CD14-positive monocyte (primary cell): ENCODE measurements at regions not wholly inside any gene's neighbourhood (a gene's known extent, or its start where the extent isn't known, plus 50 kb on each side); places are given as distances from the start of the nearest gene placed in this dataset.

Experiments used
- DNase-seq, 3 donors: peaks; one replicate each; pipeline ENCODE4 v3.0.0-alpha.2; 2011 to 2022
- H2AFZ ChIP-seq: 2 replicates; pipeline ENCODE4 v1.6.0; 2012; ENCODE audit warnings: mild to moderate bottlenecking, low read depth, low read length, inconsistent platforms; ENCODE audit not compliant: insufficient read depth, poor library complexity, severe bottlenecking
- H3K27ac ChIP-seq, 2 donors: 1 replicate in 1 of 2; 2 replicates in 1 of 2; pipeline ENCODE4 v1.5.1; 2012 to 2013; ENCODE audit warnings: low read length in 2 of 2, control low read depth in 1 of 2, inconsistent platforms in 1 of 2, low read depth in 1 of 2, mild to moderate bottlenecking in 1 of 2
- H3K27me3 ChIP-seq, 2 donors: one replicate each; pipeline versions ENCODE4 v1.6.0 to v1.6.1; 2011 to 2013; ENCODE audit warnings: low read length in 2 of 2; ENCODE audit not compliant: control insufficient read depth in 2 of 2, insufficient read depth in 2 of 2
- H3K36me3 ChIP-seq, 2 donors: replicated peaks in 1 of 2; 1 replicate in 1 of 2; 2 replicates in 1 of 2; pipeline versions ENCODE4 v1.5.1 to v1.6.1; 2012 to 2013; ENCODE audit warnings: low read length in 2 of 2, control low read depth in 1 of 2, inconsistent platforms in 1 of 2, mild to moderate bottlenecking in 1 of 2; ENCODE audit not compliant: insufficient read depth in 2 of 2, control insufficient read depth in 1 of 2
- H3K4me1 ChIP-seq, 2 donors: 1 replicate in 1 of 2; 2 replicates in 1 of 2; pipeline versions ENCODE4 v1.5.1 to v1.6.1; 2012 to 2013; ENCODE audit warnings: low read length in 2 of 2, control low read depth in 1 of 2, inconsistent platforms in 1 of 2, mild to moderate bottlenecking in 1 of 2, moderate library complexity in 1 of 2; ENCODE audit not compliant: insufficient read depth in 2 of 2, control insufficient read depth in 1 of 2
- H3K4me2 ChIP-seq: replicated peaks from 2 replicates; pipeline ENCODE3; 2012; ENCODE audit warnings: low read length, moderate library complexity, mild to moderate bottlenecking; ENCODE audit not compliant: poor library complexity, severe bottlenecking; ENCODE audit errors: extremely low read depth
- H3K4me3 ChIP-seq, 3 experiments: fragments of 200-600 bp in 1 of 3; sonication (generic) in 1 of 3; replicated peaks in 1 of 3; 1 replicate in 2 of 3; 2 replicates in 1 of 3; pipeline ENCODE4 v1.5.1; 2011 to 2013; ENCODE audit warnings: low read length in 3 of 3, mild to moderate bottlenecking in 3 of 3, control low read depth in 2 of 3, low read depth in 2 of 3, inconsistent platforms in 1 of 3, moderate library complexity in 1 of 3
- H3K79me2 ChIP-seq: 2 replicates; pipeline ENCODE4 v1.6.0; 2012; ENCODE audit warnings: mild to moderate bottlenecking, control low read depth, inconsistent platforms, low read length, moderate library complexity; ENCODE audit not compliant: insufficient read depth
- H3K9ac ChIP-seq: 2 replicates; pipeline ENCODE4 v1.6.0; 2017; ENCODE audit warnings: low read length, mild to moderate bottlenecking; ENCODE audit not compliant: insufficient read depth, poor library complexity, severe bottlenecking
- H3K9me3 ChIP-seq, 2 donors: replicated peaks in 1 of 2; 1 replicate in 1 of 2; 2 replicates in 1 of 2; pipeline versions ENCODE4 v1.5.1 to v1.6.1; 2012 to 2013; ENCODE audit warnings: low read length in 2 of 2, control low read depth in 1 of 2; ENCODE audit not compliant: control insufficient read depth in 1 of 2, insufficient read depth in 1 of 2
- H4K20me1 ChIP-seq: 2 replicates; pipeline ENCODE4 v1.6.0; 2012; ENCODE audit warnings: mild to moderate bottlenecking, low read length, control low read depth, moderate library complexity; ENCODE audit not compliant: insufficient read depth
- H3K27ac Mint-ChIP-seq, 7 donors: one replicate each; pipeline ENCODE4 v1.8.0; 2020; ENCODE audit warnings: mild to moderate bottlenecking in 7 of 7, mixed read lengths in 7 of 7, moderate library complexity in 6 of 7, inconsistent platforms in 2 of 7
- H3K27me3 Mint-ChIP-seq, 3 donors: one replicate each; pipeline ENCODE4 v1.8.0; 2021 to 2022; ENCODE audit warnings: low read depth in 3 of 3, mild to moderate bottlenecking in 3 of 3, mixed read lengths in 3 of 3, moderate library complexity in 3 of 3, inconsistent platforms in 1 of 3
- H3K36me3 Mint-ChIP-seq, 2 donors: one replicate each; pipeline ENCODE4 v1.8.0; 2020; ENCODE audit warnings: mixed read lengths in 2 of 2, inconsistent platforms in 1 of 2, mild to moderate bottlenecking in 1 of 2
- H3K4me1 Mint-ChIP-seq: one replicate; pipeline ENCODE4 v1.8.0; 2020; ENCODE audit warnings: mild to moderate bottlenecking, mixed read lengths
- H3K4me3 Mint-ChIP-seq, 2 donors: one replicate each; pipeline ENCODE4 v1.8.0; 2020; ENCODE audit warnings: mild to moderate bottlenecking in 2 of 2, mixed read lengths in 2 of 2, moderate library complexity in 1 of 2
- H3K9me3 Mint-ChIP-seq, 7 donors: one replicate each; pipeline ENCODE4 v1.8.0; 2020 to 2022; ENCODE audit warnings: mixed read lengths in 7 of 7, mild to moderate bottlenecking in 6 of 7, moderate library complexity in 6 of 7, inconsistent platforms in 2 of 7
- CTCF ChIP-seq: fragments of 200-600 bp; IDR thresholded peaks from one replicate; pipeline ENCODE4 v1.8.0; 2022; ENCODE audit warnings: antibody characterized with exemption, mild to moderate bottlenecking
- WGBS: methylation state at CpG from one replicate; pipeline ENCODE4 v1.1.5; 2013; ENCODE audit warnings: missing lambda C conversion rate; ENCODE audit not compliant: insufficient coverage; 5-methylcytosine and 5-hydroxymethylcytosine counted together
- intact Hi-C, 2 donors: fragments of 100-400 bp; cut with micrococcal nuclease; formaldehyde crosslinking; loops; one replicate each; pipeline versions ENCODE4 v1.15.0 to v1.15.1; 2023

DNA sequence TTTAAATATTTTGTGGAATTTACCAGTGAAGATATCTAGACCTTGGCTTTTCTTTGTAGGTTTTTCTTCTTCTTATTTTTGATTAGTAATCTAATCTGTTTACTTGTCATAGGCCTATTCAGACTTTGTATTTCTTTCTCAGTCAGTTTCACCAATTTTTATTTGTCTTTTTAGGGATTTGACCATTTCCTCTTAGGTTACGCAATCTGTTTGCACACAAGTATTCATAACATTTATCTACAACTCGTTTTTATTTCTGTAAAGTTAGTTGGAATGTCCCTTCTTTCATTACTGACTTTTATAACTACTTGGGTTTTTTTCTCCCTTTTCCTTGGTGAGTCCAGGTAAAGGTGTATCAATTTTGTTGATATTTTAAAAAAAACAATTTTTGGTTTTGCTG is 545.7 kb downstream of the AACS start:
- Histone ChIP-seq H3K27ac (no peak overlapping the region), H4K20me1 (no peaks in the 10 kb centered on the region), H3K79me2 (no peaks in the 10 kb centered on the region), H3K4me2 (no peak overlapping the region), H3K36me3 (no peaks in the 10 kb centered on the region), H3K9ac (no peak overlapping the region), H3K4me3 (no peak overlapping the region), H3K27me3 (no peaks in the 10 kb centered on the region), H3K9me3 (no peaks in the 10 kb centered on the region), H3K4me1 (no peaks in the 10 kb centered on the region), H2AFZ (no peak overlapping the region)
- TF ChIP-seq CTCF, result no peak
- H3K27me3 Mint-ChIP-seq, result no peaks in the 10 kb centered on the region
- intact Hi-C loops, result no loop called here
- no peak overlapping the region for H3K27ac Mint-ChIP-seq
- no peak overlapping the region for H3K4me3 Mint-ChIP-seq
- DNase-seq, result no peak
- H3K36me3 Mint-ChIP-seq, result no peaks in the 10 kb centered on the region
- peaks cover 0 to 6% (median 2%) of the 10 kb centered on the region in 7 donors for H3K9me3 Mint-ChIP-seq
- H3K4me1 Mint-ChIP-seq, result no peaks in the 10 kb centered on the region
- no CpG with 5 or more reads among the region's 2 CpGs for WGBS

DNA sequence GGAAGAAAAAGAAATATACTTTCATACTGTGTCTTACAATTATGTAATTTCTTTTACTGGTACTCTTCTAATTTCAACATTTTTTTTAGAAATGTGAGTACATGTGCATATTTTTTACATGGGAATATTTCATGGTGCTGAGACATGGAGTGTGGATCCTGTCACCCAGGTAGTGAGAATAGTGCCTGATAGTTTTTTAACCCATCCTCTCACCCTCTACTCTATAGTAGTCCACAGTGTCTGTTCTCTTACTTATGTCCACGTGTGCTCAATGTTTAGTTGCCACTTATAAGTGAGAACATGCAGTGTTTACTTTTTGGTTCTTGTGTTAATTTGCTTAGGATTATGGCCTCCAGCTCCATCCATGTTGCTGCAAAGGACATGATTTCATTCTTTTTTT is 548.8 kb downstream of the AACS start:
- intact Hi-C loops, result no loop called here
- H3K27me3 ChIP-seq, result no peaks in the 10 kb centered on the region
- no peak overlapping the region for H3K9ac ChIP-seq
- H3K27ac ChIP-seq, result no peak overlapping the region
- no peak overlapping the region for H2AFZ ChIP-seq
- Mint-ChIP-seq H3K4me1 (no peaks in the 10 kb centered on the region), H3K36me3 (no peaks in the 10 kb centered on the region), H3K27me3 (no peaks in the 10 kb centered on the region), H3K4me3 (no peak overlapping the region), H3K9me3 (peaks cover 0 to 9% (median 4%) of the 10 kb centered on the region in 7 donors), H3K27ac (no peak overlapping the region)
- H3K79me2 ChIP-seq, result no peaks in the 10 kb centered on the region
- WGBS, result no CpG with 5 or more reads among the region's 1 CpG
- H3K9me3 ChIP-seq, result peaks cover 5 to 6% of the 10 kb centered on the region in 2 donors
- no peak overlapping the region for H3K4me3 ChIP-seq
- no peaks in the 10 kb centered on the region for H4K20me1 ChIP-seq
- TF ChIP-seq CTCF, result no peak
- H3K4me1 ChIP-seq, result no peaks in the 10 kb centered on the region
- no peak for DNase-seq
- no peak overlapping the region for H3K4me2 ChIP-seq
- H3K36me3 ChIP-seq, result no peaks in the 10 kb centered on the region
